PC-9 (cell line): ENCODE measurements at regions not wholly inside any gene's neighbourhood (a gene's known extent, or its start where the extent isn't known, plus 50 kb on each side); places are given as distances from the start of the nearest gene placed in this dataset.

Source experiments
- CTCF ChIP-seq: fragments of 200-600 bp; sonication (generic); conservative IDR thresholded peaks from 2 replicates; pipeline ENCODE4 v1.6.1; 2017; ENCODE audit warnings: mixed run types, antibody characterized with exemption, mild to moderate bottlenecking, moderate library complexity
- EZH2 ChIP-seq: fragments of 200-600 bp; sonication (generic); IDR thresholded peaks from 2 replicates; pipeline ENCODE4 v1.8.0; 2017; ENCODE audit warnings: antibody characterized with exemption, low read depth

- TF ChIP-seq CTCF (no peak), EZH2 (no peak)
Measured at GRCh38 chr18:45403341-45404049, 211.8 kb upstream of the SLC14A2 start.
